NCI-H2081 treated with DMSO at 0.1 percent for 48 hours (cell line): ENCODE measurements at regions not wholly inside any gene's neighbourhood (a gene's known extent, or its start where the extent isn't known, plus 50 kb on each side); places are given as distances from the start of the nearest gene placed in this dataset.

Source experiments
- DNase-seq: peaks from one replicate; lab custom pipeline; 2025; lab: John Stamatoyannopoulos, UW

DNA sequence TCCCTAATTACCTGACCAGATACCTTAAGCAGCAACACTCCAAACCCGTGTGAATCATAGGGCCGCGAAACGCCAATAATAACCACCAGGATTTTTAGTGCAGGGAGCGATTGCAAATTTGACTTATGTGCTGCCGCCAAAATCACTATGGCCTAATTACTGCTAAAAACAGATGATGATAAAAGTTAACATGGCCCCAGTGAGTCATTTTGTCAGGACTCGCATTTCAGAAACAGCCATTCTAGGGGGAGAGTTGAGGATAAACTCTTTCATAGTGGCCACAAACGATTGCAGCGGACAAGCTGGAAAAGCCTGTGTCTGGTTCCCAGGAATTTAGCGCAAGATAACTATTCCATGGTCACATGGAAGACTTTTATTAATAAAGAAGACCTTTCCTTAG lies 103.4 kb downstream of the HLX start:
- DNase-seq: no peak

DNA sequence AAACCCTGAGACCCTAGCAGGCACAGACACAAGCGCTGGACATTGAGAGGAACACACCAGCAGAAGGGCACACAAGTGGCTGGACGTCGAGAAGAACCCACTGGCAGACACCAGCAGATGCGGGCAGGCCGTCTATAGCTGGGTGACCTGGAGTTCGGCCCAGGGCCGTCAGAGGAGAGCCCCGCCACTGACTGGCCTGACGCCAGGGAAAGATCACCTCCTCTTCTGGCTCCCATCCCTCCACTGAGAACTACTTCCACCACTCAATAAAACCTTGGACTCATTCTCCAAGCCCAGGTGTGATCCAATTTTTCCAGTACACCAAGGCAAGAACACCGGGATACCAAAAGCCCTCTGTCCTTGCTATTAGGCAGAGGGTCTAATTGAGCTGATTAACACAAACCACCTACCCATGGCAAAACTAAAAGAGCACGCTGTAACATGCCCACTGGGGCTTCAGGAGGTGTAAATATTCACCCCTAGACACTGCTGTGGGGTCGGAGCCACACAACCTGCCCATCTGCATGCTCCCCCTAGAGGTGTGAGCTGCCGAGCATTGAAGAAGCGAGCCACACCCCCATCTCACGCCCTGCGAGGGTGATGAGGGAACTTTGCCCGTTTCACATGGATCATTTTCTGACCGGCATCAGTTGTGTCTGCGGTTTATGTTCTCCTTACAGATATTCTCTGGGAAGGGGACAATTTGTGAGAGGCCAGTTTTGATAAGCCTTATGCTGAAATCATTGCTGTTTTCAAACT lies 104.8 kb downstream of the HLX start:
- no peak for DNase-seq

DNA sequence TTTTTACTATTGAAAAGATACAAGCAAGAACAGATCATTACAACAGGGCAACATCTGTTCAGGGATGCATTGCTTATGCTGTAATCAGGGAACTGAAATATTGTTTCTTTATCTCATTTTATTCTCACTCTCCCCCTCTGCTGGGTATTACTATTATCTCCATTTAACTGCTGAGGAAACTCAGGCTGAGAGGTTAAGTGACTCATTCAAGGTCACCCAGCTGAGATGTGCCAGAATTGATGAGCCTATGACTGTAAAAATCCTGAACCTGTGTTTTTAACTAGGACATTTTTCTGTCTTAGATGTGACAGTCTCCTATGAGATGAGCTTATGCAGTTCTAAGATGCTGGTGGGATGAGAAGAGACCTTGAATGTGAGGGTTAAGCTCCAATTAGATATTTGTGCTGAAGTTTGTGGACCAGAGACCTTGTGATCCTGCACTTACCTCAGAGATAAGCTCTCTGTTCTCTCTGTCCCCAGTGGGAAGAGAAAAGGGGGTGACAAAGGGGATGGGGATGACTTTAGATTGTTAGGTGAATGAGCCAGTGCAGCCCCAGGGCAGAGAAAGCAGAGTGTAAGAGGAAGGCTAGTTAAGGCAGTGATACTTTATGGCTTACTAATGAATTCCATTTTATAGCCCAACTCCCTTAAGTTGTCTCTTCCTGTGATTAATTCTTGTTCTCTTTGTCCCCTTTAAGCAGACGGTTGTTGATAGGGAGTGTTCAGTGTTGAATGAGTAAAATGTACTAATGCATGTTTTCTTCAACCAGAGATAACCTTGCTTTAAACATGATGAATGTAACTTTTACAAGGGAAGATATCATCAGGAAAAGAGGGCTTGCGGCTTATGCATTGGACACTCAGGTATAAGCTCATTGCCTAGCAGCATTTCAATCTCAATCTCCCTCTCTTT lies 111.4 kb downstream of the HLX start:
- DNase-seq: no peak

DNA sequence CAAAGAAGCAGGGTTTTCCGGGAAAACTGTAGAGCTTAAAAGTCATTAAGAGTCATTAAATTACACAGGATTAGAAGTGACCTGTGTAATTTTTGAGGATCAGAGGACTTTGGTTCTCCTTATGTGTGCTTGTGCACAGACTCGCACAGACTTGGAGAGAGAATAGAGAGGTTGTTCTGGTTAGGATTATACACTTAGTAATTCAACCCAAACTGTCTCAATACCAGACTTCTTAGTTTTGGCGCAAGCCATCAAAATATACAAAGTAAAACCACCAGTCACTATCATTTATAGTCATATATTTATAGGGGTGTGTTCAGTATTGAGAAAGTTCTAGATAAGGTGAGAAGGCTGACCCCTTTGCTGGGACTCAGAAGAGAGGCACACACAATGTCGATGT lies 112.3 kb downstream of the HLX start:
- DNase-seq: no peak

DNA sequence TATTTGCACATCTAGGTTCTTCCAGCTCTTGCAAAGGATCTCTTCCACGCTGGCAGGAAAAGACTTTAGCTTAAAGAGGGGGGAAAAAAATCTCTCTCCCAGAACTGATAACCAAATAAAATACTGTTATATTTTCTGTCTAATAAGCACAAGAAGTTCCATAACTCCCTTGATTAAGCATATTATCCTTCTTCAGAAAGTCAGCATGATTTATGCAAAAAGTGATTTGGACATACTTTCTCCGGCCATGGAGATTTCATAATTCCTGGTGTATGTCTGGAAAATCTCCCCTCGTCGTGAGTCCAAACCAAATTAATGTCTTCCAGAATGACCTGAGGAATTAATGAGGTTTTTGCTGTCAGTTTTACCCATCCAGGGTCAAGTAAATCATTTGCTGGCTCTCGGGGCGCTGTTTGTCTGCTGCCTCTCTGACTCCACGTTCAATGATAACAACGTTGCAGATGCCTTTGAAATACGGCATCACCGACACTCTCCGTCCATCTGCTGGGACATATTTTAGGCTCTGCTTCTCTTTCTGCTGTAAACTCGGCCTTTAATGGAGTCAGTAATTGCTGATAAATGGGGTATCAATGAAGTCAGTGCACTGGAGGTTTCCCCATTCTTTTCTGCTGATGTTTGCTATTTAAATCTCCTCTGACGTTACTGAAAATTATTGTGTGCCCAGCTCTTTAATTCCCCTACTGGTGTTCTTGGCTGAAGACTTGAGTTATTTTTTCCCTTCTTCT lies 112.9 kb downstream of the HLX start:
- no peak for DNase-seq

DNA sequence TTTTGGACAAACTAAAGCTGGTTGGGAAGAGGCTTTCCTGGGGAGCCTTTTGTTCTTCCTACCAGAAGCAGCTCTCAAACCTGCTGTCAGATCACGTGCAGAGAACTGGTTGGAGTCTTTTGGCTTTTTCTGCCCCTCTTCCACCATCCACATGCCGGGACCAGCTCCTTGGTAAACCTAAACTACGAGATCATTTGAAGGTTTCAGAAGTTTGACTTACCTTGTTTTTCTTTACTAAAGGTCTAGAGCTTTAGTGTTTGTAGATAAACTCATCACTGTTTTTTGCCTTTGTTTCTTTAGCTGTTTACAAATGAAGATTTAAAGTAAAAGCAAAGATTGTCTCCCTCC lies 113.4 kb downstream of the HLX start:
- DNase-seq: no peak

DNA sequence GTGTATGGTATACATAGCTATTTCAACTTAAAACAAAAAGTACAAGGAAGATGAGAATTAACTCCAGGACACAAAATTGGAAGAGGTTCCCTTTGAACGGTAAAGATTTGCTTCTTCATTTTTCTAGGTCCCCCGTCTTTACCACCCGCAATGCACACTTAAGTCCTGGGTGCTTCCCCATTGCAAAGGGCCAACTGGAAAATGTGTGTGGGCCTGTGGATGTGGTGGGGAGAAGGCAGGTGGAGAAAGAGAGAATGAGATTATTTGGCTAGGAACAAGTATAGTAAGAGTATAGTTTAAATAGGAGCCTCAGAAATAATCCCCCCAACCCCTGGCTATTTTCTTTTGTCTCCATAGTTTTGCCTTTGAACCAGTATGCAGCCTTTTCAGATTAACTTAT lies 115.4 kb downstream of the HLX start:
- DNase-seq: no peak

DNA sequence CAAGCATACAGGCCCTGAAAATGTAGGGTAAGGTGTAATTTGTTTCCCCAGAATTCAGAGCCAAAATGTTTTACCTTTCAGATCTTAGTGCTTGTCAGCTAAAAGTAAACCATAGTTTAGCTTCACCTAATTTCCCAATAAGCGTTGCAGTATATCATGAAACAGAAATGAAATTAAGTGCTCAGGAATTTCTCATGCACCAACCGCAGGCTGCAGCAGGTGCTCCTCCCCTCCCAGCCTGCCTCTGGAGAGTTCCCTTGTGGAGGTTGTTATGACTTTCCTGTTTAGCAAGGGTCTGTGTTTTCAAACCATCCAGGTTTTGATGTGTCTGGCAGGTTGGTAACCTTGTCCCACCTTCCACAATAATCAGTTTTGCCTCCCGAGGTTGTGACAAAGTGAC lies 118.5 kb downstream of the HLX start:
- DNase-seq: no peak

DNA sequence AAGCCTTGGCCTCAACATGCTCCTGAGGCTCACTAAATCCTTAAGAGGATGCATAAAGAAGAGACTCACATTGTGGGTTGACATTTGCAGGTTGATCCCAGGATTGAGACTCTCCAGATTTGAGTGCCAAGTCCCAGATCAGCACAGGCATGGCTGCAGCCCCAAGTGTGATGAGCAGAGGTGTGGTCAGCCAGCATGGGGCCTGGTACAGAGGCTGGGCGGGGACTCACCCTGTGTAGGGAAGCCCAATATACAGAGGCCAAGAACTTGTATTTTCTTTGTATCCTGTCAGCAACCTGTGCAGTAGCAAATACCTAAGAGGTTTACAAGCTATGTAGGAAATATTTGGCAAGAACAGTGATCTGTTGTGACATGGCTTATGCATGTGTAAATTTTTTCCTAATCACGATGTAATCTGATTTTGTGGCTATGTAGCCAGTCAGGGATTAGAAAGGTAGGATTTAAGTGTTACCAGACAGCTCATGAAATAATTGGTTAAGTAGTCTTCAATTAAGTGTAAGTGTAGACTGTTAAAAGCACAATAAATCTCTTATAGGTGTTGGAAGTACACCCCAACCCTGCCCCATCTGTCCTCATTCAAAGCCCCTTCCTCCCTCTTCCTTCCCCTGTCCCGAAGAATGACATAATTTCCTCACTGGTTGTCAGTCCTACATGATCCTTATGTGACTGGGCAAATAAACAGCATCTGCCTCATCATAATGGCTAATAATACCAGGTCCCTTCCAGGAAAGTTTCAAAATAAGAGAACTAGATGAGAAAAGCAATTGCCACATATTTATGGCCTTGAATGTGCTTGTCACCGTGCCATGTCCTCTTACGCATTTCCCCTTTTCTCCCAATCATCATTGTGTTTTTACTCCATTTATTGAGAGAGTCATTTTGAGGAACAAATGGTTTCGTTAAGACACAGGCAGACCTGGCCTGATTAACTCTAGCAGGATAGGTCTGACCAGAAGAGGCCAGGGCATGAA lies 120.9 kb downstream of the HLX start:
- DNase-seq: no peak

DNA sequence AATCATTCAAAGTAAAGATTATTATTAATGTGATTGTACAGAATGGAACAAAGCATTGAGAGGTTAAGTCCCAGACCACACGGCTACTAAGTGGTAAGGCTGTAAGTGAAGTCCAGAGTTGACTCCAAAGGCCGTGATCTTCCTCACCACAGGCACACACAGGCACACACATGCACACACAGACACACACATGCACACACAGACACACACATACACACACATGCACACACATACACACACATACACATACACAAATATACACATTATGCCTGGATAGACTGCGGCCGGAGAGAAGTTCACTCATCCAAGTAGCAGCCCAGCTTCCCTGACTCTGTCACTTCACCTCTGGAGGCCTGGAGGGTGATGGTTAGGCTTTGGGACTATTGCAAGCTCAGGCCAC lies 121.9 kb downstream of the HLX start:
- DNase-seq: no peak

DNA sequence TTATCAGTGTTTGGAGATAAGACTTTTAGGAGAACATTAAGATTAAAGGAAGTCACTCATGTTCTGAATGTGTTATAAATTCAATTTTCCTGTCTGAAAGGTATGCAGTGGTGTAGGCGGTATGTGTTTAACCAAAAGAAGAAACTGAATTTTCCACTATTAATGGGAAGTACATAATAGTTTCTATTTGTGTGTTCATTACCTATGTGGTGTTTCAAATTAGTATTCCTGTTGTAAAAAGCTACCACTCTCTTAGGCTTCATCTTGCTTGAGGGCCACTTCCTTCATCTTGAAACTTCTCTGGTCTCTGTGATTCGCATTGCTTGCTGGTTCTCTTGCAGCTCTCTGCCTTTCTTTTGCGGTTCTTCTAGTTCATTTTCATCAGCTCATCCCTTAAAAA lies 123.4 kb downstream of the HLX start:
- no peak for DNase-seq

DNA sequence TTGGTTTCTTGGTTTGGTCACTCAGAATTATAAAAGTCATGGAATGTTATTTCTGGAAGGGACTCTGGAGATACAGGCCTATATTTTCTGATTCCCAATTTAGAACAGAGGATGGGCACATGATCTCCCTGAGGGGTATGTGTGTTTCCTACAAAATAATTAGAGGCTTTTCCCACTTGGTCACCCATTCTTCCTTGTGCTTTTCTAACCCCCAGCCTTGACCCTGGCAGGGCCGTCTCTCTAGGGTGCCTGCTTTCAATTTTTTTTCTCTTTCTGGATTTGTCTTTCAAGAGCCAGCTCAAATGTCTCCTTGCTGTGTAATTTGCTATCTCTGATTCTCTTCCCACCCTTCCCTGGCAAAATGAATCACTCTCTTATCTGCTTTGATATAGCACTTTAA lies 131.9 kb downstream of the HLX start:
- no peak for DNase-seq

DNA sequence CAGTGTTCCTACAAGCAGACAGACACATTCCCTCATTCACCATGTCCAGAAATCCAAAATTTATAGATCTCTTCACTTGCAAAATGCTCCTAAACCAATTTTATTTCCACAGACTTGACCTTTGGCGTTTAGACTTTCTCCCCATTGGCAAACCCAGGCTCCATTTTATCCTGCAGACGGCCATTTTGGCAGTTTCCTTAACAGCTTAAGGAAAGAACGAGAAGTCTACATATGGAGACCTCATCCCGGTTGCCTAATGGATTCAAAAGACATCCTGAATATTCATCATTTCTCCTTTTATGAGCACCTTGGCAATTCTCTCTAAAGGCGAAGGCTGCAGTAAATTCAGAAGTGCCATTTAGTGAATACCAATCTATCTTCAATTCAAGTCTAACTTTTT lies 132.9 kb downstream of the HLX start:
- no peak for DNase-seq

DNA sequence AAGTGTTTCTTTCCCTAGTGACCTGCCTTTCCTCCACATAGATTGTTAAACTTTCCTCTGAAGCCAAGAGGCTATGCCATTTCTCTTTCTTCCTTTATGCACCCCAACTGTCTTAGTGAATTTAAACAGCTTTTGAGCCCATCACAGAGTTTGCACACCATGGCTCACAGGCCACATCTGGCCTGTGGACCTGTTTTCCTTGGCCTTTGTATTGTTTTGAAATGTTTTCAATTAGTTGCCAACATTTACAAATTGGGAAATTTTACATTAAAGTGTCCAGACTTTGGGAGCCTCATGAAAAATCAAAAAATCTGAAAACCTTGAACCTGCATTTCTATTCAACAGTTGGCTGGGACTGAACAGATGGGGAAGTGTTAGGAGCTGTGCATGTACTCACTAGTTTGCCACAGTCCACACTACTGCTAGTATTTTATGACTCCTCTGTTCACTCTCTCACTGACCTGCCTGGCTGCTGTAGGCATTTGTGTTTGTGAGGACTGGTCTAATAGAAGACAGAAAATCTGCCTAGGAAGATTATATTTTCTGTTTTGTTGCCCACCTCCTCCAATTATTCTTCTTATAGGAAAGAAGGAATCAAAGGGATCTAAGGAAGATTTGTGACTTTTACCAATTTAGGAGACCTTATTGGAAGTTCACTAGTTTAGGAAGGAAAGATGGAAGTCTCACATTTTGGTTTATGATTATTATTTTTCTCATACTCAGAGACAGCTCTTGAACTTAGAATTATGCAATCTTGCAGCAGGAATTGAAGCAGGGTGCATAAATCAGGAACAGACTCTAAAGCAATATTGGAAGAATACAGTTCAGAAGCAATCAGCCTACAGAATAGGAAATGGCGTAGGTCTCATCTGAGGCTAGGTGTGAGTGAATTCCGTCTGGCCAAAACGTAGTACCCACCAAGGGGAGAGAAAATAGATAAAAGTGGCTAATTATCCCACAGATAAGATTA lies 134.7 kb downstream of the HLX start:
- no peak for DNase-seq

DNA sequence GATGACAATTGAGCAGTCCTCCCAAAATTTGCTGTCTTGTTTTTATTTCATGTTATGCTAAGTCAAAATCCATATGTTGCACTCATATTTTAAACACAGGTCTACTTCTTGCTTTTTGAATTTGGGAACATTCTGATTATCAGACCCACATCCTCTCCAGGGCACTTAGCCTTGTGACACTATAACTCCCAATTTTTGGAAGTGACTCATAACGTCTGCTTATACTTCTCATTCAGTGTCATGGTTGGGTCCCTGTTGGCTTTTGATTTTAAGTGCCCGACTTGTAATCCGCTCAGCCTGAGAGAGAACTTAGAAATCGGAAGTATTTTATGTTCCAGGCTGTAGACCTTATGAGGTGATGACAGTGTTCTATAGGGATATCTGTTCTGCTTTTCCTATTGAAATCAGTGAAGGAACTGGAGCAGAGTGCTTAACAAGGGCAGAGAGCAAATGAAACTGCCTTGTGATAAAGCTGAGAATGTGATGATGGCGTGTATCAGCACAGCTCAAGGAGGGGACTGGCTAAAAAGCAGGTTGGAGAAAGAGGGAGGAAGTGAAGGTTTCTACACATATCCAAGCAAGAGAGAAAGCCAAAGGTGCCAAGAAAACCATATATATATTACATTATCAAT lies 136.0 kb downstream of the HLX start:
- no peak for DNase-seq

DNA sequence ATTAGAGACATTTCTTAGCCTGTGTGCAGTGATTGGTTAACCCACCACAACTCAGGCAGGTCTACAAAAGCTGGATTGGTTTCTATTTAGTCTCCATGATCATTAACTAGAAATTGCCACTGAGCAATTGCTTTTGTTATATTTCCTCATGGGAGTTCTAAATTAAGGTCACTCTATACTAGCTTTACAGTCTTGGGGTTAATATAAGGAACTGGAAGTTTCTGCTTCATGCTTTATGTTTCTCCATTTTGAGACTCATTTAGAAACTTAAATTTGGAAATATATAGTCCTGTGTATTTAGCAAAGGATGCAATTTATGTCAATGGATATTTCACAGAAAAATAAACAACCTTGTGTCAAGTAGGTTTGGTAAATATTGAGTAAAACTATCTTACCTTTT lies 137.5 kb downstream of the HLX start:
- DNase-seq: no peak

DNA sequence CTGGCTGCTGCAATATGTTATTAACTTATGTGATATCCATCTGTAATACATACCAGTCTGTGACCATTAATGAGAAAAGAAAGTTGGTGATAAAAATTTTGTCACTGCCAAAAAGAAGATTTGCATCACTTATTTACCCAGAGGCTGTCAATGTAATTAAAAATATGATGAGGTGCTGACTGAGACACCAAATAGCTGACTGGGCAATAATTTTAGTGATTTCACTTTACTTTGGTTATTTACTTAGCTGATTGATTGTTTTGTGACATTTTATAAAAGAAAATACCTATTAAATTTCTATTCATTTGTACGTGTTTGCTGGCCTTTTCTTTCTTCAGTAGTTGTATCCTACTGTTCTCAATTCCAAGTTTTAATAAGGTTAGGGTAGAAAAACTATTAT lies 139.2 kb downstream of the HLX start:
- no peak for DNase-seq

DNA sequence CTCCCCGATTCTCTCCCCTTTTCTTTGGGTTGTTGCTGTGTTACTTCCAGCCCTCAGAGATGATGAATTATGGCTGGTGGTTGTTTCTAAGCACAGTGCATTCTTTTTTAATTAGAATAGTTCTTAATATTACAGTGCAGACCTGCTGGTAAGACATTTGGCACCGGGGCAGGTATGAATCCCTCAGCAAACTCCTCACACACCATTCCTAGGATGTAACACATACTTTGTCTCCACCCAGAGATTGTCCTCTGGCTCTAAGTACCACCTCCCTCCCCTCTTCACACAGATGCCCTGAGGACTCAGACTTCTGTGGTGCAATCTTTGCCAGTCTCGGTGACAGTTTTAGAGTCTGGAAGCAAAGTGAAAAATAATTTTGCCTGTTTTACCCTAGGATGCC lies 143.1 kb downstream of the HLX start:
- DNase-seq: no peak

DNA sequence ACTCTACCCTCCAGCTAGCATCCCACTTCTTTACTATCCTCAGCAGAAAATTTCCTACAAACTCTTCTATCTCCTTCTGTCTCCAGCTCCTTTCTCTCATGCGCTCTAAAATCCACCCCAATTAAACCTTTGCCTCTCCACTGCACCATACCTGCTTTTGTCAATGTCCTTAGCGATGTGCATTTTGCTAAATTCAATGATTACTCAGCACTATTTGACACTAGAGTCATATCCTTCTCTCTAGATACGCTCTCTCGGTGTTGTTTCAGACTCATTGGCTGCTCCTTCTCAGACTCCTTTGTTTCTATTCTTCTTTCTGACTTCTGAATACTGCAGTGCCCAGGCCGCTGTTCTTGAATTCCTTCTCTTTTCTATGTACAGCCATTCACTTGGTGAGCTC lies 144.2 kb downstream of the HLX start:
- DNase-seq: no peak

DNA sequence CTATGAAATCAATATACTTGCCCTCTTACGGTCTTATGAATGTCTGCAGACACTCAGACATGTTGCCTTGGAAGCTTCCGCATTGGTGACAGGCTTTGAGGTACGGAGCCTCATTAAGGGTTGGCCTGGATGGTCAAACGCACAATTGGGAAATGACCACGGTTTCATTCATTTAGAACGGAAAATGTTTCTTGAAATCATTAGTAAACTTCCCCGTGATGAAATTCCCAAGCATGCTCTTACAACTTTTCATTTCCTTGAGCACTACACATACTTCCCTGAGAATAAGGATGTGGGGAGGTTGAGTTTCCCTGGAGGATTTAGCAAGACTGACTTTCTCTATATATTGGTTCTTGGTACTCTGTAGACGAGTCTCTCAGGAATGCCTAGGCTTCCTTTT lies 146.3 kb downstream of the HLX start:
- DNase-seq: no peak
